ENCODE measurements at regions not wholly inside any gene's neighbourhood (a gene's known extent, or its start where the extent isn't known, plus 50 kb on each side); places are given as distances from the start of the nearest gene placed in this dataset.

DNA sequence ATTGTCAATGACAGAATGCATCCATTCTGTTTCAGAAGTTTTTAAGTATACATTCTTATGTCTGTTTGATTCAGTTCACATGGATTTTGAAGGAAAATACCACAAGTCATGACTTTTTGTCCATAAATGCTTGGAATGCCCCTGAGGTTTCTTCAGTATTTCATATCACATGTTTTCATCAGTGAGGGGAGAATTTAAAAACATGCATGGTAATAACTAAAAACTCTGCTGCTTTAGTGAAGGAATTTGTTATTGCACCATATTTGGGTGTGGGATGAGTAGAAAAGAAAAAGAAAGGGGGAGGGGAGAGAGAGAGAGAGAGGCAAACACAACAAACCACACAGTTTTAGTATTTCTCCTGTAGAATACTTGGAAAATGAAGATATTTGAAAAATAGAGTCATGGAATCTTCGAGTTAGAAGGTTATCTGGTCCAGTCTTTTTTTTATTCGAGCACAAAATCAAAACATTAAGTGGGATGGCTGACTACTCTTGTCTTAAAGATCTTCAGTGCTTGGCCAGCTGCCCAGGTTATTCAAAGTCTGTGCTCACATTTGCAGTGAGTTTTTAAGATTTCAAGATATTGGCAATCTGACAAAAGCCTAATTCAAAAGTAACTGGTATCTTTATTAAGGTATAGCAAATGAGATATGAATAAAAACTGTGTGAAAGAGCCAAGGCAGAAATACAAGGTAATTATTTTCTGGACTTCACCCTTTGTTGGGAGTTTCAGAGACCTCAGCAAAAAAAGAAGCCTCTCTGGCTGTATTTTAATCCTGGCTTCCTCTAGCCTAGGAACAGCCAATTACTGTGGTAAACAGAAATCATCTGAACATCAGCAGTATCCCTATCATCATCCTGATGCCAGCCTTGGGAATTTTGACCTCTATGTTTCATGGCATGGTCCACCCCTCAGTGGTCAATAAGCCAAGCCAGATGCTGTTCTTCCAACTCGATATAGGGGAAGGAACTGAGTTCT, 687.9 kb upstream of the CITED2 start:
- DNase-seq (ENCODE audit: low spot score): no peak

DNA sequence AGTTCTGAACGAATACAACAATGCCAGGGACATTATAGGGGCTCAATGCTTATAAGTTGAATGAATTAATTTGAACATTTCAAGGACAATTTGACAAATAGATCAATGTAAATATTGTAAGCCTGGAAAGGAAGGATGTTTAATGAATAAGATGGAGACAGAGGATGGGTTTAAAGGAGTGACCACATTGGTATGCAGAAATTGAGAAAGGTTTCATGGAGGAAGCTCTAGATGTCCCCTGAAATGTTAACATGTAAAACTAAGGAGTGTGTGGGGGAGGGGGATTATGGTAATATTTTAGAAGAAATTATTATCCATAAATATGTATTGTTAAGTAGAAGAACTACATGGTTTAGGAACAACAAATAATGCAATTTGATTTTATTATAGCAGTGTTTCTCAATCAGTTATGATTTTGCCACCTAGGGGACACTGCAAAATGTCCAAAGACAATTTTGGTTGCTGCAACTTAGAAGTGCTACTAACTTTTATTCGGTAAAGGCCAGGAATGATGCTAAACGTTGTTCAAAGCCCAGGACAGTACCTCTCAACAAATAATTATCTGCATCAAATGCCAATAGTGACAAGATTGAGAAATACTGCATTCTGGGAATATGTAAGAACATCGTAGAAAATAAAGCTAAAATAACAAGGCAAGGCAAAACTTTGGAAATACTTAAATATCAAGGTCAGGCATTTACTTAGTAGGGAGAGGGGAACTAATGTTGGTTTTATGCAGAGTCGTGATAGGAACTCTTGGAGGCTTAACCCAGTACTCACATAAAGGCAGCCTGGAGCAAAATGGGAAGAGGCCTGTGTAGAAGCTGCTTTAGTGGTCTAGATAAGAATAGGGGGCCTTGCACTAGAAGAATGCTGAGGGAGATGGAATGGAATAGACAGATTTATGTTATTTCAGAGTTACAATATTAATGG, 686.9 kb upstream of the CITED2 start:
- no peak for DNase-seq (ENCODE audit: low spot score)

DNA sequence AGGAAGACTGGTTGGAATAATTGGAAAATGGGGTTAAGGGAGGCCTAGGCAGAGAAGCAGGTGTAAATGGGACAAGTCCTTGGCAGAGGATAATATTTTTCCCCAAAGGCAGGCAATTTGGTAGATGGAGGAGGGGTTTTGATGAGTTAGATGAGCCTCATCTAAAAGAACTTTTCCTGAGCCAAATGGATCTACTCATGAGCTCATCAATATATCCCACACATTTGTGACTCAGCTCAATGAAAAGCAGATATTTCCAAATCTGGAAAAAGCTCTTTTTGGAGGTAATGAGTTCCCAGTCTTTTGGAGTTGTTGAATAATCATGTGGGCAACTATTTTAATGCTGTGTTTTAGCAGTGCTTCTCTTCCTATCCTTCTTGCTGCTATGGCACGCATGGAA, 685.5 kb upstream of the CITED2 start:
- no peak for DNase-seq (ENCODE audit: low spot score)

DNA sequence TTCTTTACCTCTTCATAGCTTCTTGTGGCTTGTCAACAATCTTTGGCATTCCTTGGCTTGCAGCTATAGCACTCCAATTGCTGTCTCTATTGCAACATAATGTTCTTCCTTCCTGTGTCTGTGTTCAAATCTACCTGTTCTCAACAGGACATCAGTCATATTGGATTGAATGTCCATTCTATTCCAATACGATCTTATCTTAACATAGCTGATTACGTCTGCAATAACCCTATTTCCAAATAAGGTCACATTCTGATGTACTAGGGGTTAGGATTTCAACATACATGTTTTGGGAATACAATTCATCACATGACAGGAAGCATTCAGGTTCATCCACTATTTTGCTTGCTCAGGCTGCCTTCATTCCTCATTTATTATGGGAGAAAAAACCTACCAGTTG, 684.4 kb upstream of the CITED2 start:
- DNase-seq (ENCODE audit: low spot score): no peak

DNA sequence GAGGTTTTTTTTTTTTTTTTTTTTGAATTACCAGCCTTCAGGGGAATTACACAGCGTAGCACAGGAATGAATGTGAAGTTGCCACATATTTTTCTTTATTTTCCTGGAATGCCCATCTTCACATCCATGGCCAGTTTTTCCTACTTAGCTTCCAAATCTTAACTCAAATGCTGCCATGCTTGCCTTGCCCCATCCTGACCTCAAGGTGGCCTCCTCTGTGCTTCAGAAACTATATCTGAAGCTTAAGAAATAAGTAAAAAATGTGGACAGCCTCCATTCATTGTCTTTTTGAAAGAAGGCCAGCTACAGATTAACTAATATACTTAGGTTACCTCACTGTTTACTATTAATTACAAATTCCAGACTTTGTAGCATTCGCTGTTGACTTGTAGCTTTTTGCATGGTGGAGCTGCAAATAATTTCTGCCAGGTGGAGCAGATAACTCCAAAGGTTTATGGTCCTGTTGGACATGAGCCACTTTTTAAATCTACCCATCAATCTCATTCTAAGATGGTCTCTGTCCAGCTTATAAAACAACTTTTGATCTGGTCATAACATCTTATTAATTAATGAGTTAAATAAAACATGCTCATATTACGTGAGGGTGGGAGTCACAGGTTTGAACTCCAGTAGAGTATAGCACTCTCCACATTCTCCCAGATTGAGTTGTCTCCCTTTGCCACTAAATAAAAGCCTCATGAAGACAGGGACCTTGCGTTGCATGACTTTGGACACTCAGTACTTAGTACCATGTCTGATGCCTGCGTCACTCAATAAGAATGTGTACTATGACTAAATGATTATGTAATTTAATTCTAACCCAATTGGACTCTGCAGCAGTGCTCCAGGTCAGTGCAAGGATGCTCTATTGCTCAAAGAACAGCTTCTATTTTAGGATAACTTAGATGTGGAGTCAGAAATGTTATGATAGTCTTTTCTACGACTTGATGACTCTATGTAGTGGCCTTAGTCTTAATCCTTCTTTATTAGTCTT, 678.6 kb upstream of the CITED2 start:
- DNase-seq (ENCODE audit: low spot score): no peak

DNA sequence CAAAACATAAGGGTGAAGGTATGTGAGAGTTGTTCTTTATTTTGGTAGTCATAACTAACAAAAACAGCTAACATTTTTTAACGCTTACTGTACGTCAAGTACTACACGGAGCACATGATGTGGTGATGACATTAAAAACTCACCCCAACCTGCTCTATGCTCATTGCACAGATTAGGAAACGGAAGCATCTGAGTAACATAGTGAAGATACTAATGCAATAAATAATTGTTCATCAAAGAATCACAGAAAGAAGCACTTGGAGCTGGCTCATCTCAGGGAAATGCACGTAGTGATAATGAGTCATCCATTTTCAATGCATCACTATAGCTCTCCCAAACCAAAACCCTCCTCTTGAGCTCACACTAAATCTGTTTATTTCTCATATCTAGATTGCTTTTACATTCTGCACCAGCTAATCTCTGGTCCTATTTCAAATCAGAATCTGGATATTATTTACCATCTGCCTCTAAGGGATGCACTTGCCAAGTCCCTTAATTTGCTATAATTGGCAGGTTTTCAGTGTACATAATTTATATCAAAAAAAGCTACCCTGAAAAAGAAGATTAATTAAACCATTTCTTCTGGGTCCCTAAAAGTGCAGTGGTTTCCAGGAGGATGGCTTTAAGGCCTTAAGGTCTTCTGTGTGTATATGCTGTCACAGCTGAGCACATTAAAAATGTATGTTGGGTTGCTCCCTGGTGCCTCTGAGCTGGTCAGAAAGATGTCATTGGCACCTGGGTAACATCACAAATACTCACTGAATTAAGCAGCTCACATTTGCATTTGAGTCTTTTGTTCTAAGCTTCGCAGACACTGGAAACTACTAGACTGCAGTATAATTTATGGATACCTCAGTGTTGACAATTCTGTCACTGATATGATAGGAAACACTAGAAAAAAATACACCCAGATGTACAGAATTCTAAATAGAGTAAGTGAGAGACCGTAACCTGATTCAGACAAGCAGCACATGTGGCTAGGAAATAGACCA, 677.4 kb upstream of the CITED2 start:
- peak; percentile 18 for DNase-seq (ENCODE audit: low spot score)

DNA sequence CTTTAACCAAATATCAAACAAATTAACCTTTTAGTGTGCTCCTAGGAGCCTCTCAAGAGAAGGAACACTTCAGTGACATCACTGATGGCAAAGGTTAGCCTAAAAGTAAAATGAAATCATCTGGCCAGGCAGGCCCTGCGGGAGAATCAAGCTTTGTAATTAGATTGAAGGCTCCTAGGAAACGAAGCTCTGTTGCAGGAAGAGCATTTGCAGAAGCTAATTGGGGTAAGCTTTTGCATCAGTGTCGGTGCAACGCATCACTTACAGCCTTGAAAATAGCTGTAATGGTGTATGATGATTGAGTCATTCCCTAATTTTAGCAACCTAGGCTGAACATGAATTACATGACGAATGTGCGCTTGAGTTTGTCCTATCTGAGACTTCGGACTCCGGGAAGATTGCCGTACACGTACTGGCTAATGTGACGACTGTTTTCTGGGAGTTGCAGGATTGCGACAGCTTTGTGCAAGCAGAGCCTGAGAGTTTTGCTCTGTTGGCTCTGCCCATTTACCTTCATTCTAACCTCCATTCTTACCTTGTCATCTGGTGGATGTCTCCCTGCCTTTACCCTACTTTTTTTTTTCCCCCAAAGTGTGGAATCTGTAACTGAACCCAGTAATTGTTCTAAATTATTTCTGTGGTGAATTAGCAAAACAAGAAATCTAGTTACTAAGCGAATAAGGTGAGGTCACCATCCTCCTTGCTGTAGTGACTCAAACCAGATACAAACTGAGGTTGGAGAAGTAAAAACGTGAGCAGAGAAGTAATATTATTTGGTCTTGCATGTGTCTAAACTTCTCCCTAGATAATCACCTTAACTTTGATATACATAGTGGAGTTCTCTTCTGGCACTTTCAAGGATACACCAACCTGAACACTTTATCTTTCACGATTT, 675.9 kb upstream of the CITED2 start:
- DNase-seq (ENCODE audit: low spot score): peak; percentile 24

DNA sequence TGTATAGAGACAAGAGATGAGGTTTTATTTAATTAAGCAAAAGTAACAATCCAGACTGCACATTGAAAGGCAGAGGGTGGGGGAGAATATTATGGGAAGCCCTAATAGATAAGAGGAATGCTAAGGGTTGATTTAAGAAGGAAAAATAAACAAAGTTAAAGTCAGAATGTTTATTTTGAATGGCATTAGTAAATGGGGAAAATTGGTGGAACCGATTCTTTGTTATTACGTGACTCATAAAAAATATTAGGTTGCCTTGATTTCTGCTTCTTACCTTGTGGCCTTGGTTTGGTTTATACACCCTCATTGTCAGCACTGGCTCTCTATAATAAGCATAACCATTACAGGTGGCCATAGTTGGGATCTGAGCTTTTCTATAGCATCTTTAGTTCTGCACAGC, 674.8 kb upstream of the CITED2 start:
- no peak for DNase-seq (ENCODE audit: low spot score)

DNA sequence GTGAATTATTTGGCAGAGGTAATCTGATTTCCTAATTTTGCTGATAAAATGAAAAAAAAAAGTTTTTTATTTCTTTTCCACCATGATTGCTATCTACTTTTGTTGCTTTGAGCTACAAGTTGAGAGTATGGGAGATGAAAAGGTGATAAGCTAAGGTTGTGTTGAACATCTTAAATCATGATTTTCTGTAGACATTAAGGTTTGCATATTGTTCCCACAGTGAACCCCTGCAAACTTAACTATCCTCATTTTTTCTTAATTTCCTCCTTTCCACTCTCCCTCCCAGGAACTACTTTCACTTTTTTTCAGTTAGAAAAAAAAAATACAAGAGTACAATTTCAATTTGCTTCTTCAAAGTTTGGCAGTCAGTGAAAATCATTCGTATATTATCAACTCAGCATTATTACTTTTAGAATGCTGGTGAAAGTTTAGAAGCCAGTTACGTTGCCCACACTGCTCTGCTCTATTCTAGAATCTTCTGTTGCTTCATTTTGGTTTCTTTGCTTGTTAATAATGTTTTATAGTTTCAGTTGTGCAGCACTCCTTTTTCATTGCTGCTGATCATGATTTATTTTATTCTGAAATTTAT, 673.8 kb upstream of the CITED2 start:
- no peak for DNase-seq (ENCODE audit: low spot score)

DNA sequence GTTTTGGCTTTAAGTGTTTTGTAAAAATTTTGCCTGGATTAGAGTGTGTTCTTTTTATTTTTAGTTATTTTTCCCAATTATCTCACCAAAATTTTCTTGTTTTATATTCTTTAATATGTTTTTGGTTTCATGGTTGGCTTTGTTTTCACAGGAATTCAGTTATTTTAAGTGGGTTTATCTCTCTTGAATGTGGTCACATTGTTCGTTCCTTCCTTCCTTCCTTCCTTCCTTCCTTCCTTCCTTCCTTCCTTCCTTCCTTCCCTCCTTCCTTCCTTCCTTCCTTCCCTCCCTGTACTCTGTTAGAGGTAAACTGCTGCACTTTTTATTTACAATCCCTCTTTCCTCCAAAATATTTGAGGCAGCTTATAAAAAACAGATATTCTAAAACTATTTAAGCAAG, 672.9 kb upstream of the CITED2 start:
- DNase-seq (ENCODE audit: low spot score): no peak

DNA sequence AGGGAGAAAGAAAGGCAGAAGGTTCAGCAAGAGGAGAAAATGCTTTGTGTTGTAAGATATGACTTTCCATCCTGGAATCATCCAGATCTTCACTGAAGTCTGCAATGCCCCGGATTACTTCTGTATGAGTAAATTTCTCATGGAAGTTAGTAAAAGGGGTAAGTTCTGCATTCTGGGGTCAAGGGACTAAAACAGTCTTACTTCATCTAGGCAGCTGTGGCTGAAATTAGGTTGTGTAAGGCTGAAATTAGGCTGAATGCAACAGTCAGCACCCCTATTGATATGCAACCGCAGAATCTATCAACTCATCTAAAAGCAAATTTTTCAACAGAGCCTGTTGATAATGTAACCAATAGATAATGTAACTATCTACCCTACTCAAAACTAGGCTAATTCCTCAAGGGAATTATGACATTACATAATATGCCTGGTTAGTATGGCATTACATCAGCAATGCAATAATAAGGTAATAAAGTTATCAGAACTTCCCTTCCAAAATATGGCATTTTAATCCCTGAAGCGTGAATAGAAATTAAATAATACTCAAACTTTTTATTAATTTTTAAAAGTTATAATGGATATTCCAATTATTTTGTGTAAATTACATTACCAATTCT, 671.7 kb upstream of the CITED2 start:
- no peak for DNase-seq (ENCODE audit: low spot score)

DNA sequence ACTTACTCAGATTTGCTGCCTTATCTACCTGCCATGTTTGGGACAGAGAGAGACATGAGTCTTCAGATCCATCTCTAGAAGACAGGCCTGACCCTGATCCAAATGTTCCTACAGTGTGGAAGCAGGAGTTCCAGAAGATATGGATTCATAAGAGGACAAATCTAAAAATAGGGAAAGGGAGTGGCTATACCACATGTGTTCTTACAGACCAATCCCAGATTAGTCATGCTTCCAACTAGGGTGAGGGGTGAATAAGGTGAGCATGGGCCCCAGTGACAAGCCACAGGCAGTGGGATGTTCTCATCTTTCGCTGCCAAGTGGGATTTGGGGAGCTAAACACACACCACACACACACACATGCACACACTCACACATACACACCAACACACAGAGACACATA, 670.7 kb upstream of the CITED2 start:
- DNase-seq (ENCODE audit: low spot score): no peak

DNA sequence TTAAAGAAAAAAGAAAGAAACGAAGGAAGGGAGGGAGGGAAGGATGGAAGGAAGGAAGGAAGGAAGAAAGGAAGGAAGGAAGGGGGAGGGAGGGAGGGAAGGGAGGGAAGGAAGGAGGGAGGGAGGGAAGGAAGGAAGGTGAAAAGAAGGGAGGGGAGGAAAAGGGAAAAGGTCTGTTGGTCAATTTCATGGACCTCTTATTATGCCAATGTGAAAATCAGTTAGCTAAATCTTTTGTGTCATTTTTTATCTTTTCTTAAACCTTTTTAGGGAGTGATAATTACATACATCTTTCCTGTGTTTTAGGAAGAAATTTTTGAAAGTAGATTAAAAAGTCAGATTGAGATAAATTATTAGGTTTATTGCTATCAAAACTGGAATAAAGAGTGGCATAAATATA, 670.2 kb upstream of the CITED2 start:
- no peak for DNase-seq (ENCODE audit: low spot score)

DNA sequence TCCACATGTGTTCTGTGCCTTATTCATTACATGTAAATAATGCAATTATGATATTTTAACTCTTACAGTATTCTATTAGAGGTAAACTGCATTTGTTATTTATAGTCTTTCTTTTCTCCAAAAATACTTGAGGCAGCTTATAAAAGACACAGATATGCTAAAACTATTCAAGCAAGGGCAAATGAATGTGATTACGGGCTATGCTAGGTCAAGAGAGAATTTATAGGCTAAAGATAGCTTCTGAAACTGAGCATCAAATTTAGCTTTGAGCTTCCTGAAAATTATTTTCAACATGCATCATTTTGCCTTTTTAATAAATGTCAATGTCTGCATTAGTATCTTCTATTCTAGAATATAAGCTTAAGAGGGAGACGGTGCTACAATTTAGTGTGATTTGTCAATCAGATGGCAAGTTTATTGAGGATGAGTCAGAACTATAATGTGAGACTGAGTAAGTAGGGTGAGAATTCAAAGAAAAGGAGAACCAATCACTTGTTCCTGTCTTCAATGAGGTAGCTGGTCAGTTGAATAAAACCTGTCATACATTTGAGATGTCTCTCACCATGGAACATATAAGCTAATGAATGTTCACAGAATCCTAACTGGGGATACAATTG, 669.4 kb upstream of the CITED2 start:
- DNase-seq (ENCODE audit: low spot score): no peak

DNA sequence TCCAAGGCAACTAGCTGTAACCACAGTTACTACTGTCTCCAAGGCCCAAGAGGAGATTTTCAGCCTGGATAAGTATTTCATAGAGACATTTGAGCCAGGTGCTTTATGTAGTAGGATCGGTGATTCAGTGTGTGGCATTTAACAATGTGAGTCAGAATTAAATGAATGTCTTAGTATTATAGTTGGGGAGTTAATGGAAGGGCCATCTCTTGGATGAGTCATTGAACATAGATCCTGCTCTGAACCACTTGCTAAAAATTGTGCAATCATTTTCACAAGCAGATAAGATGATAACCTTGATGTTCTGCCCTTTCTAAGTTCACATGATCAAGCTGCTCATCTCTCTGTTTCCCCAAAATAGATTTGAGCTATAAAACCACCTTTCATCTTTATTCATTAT, 668.9 kb upstream of the CITED2 start:
- DNase-seq (ENCODE audit: low spot score): no peak

DNA sequence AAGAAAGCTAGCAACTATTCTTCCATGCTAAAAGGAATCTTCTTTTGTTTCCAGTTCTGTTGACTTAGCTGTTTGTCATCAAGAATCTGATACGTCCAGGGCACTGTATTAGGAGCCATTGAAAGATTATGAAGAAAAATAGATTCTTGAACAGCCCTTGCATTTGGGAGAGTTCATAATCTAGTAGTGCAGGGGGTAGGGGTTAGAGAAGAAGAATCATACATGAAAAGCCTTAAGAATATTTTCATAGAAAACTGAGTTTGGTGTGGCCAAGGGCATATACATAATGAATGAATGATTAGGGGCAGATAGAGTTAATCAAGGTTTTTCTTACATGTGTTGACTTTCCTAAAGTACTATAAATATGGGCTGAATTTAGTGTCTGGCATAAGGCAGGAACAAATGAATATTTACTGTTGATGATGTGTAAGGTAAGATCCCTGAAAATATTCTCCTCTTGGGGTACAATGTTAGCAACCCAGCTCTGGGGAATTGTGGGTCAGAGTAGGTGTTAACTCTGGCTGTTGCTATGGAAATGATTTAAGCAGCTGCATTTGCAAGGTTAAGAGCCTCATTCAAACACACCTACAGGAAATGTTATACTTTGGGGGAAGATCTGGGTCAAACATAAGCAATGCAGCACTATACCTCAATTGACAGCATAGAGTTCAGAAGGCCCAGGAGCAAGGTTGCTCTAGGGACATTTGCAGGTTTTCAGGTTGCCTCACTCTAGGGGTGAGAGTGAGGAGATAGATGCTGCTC, 667.3 kb upstream of the CITED2 start:
- DNase-seq (ENCODE audit: low spot score): no peak

DNA sequence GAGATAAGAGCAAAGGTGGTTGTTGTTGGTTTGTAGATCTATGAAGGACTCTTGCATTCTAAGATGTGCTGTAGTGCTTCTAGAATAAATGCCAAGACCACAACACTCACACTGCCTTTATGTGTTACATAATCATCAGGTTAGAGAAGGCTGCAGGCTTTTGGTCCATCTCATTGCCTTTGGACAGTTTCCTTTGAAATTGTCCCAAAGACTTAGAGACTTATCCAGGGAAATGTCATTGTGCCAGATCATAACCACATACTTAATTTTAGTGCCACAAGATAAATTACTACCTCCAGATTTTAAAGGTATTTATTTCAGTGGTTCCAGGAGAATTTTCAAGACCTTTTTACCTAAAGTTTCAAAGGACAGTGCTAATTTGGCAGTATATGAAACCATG, 666.6 kb upstream of the CITED2 start:
- no peak for DNase-seq (ENCODE audit: low spot score)
